ENCODE measurements at regions not wholly inside any gene's neighbourhood (a gene's known extent, or its start where the extent isn't known, plus 50 kb on each side); places are given as distances from the start of the nearest gene placed in this dataset.

- Histone ChIP-seq H3K9me3 (ENCODE audit: low read depth, low read length) (no peaks in the 10 kb centered on the region), H3K27ac (ENCODE audit: low read depth, low read length) (no peak overlapping the region), H3K4me2 (ENCODE audit: insufficient read depth, low read length) (no peak overlapping the region), H3K4me1 (ENCODE audit: insufficient read depth, low read length) (no peaks in the 10 kb centered on the region), H3K79me2 (ENCODE audit: insufficient read depth, low read length) (no peaks in the 10 kb centered on the region), H3K36me3 (ENCODE audit: insufficient read depth, low read length) (no peaks in the 10 kb centered on the region), H3K4me3 (ENCODE audit: insufficient read depth, low read length) (no peak overlapping the region), H2AFZ (ENCODE audit: low read length) (no peak overlapping the region), H4K20me1 (ENCODE audit: insufficient read depth, low read length) (no peaks in the 10 kb centered on the region), H3K27me3 (ENCODE audit: insufficient read depth, low read length) (no peaks in the 10 kb centered on the region)
- TF ChIP-seq CTCF (IDR thresholded peaks at IDR 0.05; ENCODE audit: extremely low read depth, low read depth, low read length): no peak
- no peak for DNase-seq (ENCODE audit: insufficient read length, low spot score, missing footprints)
Observed at GRCh38 chr2:236346366-236346765, 82.2 kb upstream of the ASB18 start.

GRCh38 chr2:236348279-236348678, 84.1 kb upstream of the ASB18 start:
- H3K4me3 ChIP-seq (ENCODE audit: insufficient read depth, low read length): no peak overlapping the region
- H3K9me3 ChIP-seq (ENCODE audit: low read depth, low read length): no peaks in the 10 kb centered on the region
- DNase-seq (ENCODE audit: insufficient read length, low spot score, missing footprints): no peak
- H3K36me3 ChIP-seq (ENCODE audit: insufficient read depth, low read length): no peaks in the 10 kb centered on the region
- H3K4me2 ChIP-seq (ENCODE audit: insufficient read depth, low read length): no peak overlapping the region
- no peak overlapping the region for H2AFZ ChIP-seq (ENCODE audit: low read length)
- TF ChIP-seq CTCF (IDR thresholded peaks at IDR 0.05; ENCODE audit: extremely low read depth, low read depth, low read length): no peak
- no peak overlapping the region for H3K27ac ChIP-seq (ENCODE audit: low read depth, low read length)
- no peaks in the 10 kb centered on the region for H3K4me1 ChIP-seq (ENCODE audit: insufficient read depth, low read length)
- no peaks in the 10 kb centered on the region for H3K79me2 ChIP-seq (ENCODE audit: insufficient read depth, low read length)
- peaks cover 5% of the 10 kb centered on the region for H3K27me3 ChIP-seq (ENCODE audit: insufficient read depth, low read length)
- H4K20me1 ChIP-seq (ENCODE audit: insufficient read depth, low read length): no peaks in the 10 kb centered on the region

GRCh38 chr2:236348976-236349375, 84.8 kb upstream of the ASB18 start:
- Histone ChIP-seq H3K27me3 (ENCODE audit: insufficient read depth, low read length) (peaks cover 5% of the 10 kb centered on the region), H4K20me1 (ENCODE audit: insufficient read depth, low read length) (no peaks in the 10 kb centered on the region), H3K4me3 (ENCODE audit: insufficient read depth, low read length) (no peak overlapping the region), H3K36me3 (ENCODE audit: insufficient read depth, low read length) (no peaks in the 10 kb centered on the region), H3K79me2 (ENCODE audit: insufficient read depth, low read length) (no peaks in the 10 kb centered on the region), H3K9me3 (ENCODE audit: low read depth, low read length) (no peaks in the 10 kb centered on the region), H3K27ac (ENCODE audit: low read depth, low read length) (no peak overlapping the region), H3K4me2 (ENCODE audit: insufficient read depth, low read length) (no peak overlapping the region), H3K4me1 (ENCODE audit: insufficient read depth, low read length) (no peaks in the 10 kb centered on the region), H2AFZ (ENCODE audit: low read length) (no peak overlapping the region)
- DNase-seq (ENCODE audit: insufficient read length, low spot score, missing footprints): no peak
- no peak for TF ChIP-seq CTCF (IDR thresholded peaks at IDR 0.05; ENCODE audit: extremely low read depth, low read depth, low read length)

- no peak overlapping the region for H3K4me2 ChIP-seq (ENCODE audit: insufficient read depth, low read length)
Observed at GRCh38 chr2:236350426-236350825, 86.2 kb upstream of the ASB18 start.

More at GRCh38 chr2:236350426-236350825, 86.2 kb upstream of the ASB18 start:
- no peaks in the 10 kb centered on the region for H4K20me1 ChIP-seq (ENCODE audit: insufficient read depth, low read length)
- no peak overlapping the region for H3K4me3 ChIP-seq (ENCODE audit: insufficient read depth, low read length)
- no peak overlapping the region for H3K27ac ChIP-seq (ENCODE audit: low read depth, low read length)
- H2AFZ ChIP-seq (ENCODE audit: low read length): no peak overlapping the region
- peaks cover 5% of the 10 kb centered on the region for H3K27me3 ChIP-seq (ENCODE audit: insufficient read depth, low read length)
- DNase-seq (ENCODE audit: insufficient read length, low spot score, missing footprints): no peak
- H3K4me1 ChIP-seq (ENCODE audit: insufficient read depth, low read length): no peaks in the 10 kb centered on the region
- TF ChIP-seq CTCF (IDR thresholded peaks at IDR 0.05; ENCODE audit: extremely low read depth, low read depth, low read length): no peak
- no peaks in the 10 kb centered on the region for H3K79me2 ChIP-seq (ENCODE audit: insufficient read depth, low read length)
- no peaks in the 10 kb centered on the region for H3K9me3 ChIP-seq (ENCODE audit: low read depth, low read length)
- no peaks in the 10 kb centered on the region for H3K36me3 ChIP-seq (ENCODE audit: insufficient read depth, low read length)

Data from osteoblast (primary cell).